Parathyroid adenoma (tissue), 2 donors: ENCODE measurements at regions not wholly inside any gene's neighbourhood (a gene's known extent, or its start where the extent isn't known, plus 50 kb on each side); places are given as distances from the start of the nearest gene placed in this dataset.

Experiments used
- H2AFZ ChIP-seq: fragments of 300-600 bp; sonication (generic); one replicate; pipeline ENCODE4 v1.7.0; 2017; ENCODE audit warnings: antibody characterized with exemption, mild to moderate bottlenecking
- H3K27ac ChIP-seq: fragments of 300-600 bp; sonication (generic); one replicate; pipeline ENCODE4 v1.7.0; 2017
- H3K27me3 ChIP-seq: fragments of 300-600 bp; sonication (generic); one replicate; pipeline ENCODE4 v1.7.0; 2017; ENCODE audit warnings: low read length; ENCODE audit not compliant: control insufficient read depth, insufficient read depth
- H3K36me3 ChIP-seq: fragments of 300-600 bp; sonication (generic); one replicate; pipeline ENCODE4 v1.7.0; 2017; ENCODE audit warnings: low read length; ENCODE audit not compliant: control insufficient read depth, insufficient read depth
- H3K4me1 ChIP-seq: fragments of 300-600 bp; sonication (generic); one replicate; pipeline ENCODE4 v1.7.0; 2017; ENCODE audit warnings: control low read depth
- H3K4me2 ChIP-seq: fragments of 300-600 bp; sonication (generic); one replicate; pipeline ENCODE4 v1.7.0; 2017; ENCODE audit warnings: low read length
- H3K4me3 ChIP-seq: fragments of 300-600 bp; sonication (generic); one replicate; pipeline ENCODE4 v1.7.0; 2017; ENCODE audit warnings: low read depth, low read length
- H3K79me2 ChIP-seq: fragments of 300-600 bp; sonication (generic); one replicate; pipeline ENCODE4 v1.7.0; 2017; ENCODE audit warnings: control low read depth
- H3K9ac ChIP-seq: fragments of 300-600 bp; sonication (generic); one replicate; pipeline ENCODE4 v1.7.0; 2017; ENCODE audit warnings: mild to moderate bottlenecking
- H3K9me3 ChIP-seq: fragments of 300-600 bp; sonication (generic); one replicate; pipeline ENCODE4 v1.7.0; 2017; ENCODE audit warnings: low read length; ENCODE audit not compliant: control insufficient read depth
- TF ChIP-seq, protein P1 (sequence below): fragments of 300-600 bp; sonication (generic); IDR thresholded peaks from one replicate; pipeline ENCODE4 v1.7.0; 2017; ENCODE audit warnings: antibody characterized with exemption, mild to moderate bottlenecking
- donor health status: primary hyperparathyroidism.

DNA sequence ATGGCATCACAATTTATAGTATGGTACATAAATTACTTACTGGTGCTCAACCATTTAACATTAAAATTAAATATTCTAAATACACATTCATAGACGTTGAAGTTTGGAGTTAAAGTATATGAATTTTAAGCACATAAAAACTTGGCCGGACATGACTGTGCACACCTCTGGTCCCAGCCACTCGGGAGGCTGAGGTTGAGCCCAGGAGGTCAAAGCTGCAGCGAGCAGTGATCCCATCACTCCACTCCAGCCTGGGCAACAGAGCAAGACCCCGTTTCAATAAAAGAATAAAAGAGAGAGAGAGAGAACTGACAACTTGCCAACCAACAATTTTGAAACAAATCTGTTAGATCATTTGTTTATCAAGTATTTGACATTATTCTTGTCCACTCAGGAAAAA lies 943.3 kb upstream of the KCND2 start:
- no peaks in the 10 kb centered on the region for H3K27me3 ChIP-seq
- H3K36me3 ChIP-seq = no peaks in the 10 kb centered on the region
- no peaks in the 10 kb centered on the region for H3K79me2 ChIP-seq
- H3K4me1 ChIP-seq = no peaks in the 10 kb centered on the region
- H3K9me3 ChIP-seq = no peaks in the 10 kb centered on the region
- no peak overlapping the region for H2AFZ ChIP-seq
- no peak overlapping the region for H3K27ac ChIP-seq
- no peak overlapping the region for H3K4me2 ChIP-seq
- TF ChIP-seq, protein P1, sequence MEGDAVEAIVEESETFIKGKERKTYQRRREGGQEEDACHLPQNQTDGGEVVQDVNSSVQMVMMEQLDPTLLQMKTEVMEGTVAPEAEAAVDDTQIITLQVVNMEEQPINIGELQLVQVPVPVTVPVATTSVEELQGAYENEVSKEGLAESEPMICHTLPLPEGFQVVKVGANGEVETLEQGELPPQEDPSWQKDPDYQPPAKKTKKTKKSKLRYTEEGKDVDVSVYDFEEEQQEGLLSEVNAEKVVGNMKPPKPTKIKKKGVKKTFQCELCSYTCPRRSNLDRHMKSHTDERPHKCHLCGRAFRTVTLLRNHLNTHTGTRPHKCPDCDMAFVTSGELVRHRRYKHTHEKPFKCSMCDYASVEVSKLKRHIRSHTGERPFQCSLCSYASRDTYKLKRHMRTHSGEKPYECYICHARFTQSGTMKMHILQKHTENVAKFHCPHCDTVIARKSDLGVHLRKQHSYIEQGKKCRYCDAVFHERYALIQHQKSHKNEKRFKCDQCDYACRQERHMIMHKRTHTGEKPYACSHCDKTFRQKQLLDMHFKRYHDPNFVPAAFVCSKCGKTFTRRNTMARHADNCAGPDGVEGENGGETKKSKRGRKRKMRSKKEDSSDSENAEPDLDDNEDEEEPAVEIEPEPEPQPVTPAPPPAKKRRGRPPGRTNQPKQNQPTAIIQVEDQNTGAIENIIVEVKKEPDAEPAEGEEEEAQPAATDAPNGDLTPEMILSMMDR = no peak
- H3K9ac ChIP-seq = no peak overlapping the region
- H3K4me3 ChIP-seq = no peak overlapping the region

DNA sequence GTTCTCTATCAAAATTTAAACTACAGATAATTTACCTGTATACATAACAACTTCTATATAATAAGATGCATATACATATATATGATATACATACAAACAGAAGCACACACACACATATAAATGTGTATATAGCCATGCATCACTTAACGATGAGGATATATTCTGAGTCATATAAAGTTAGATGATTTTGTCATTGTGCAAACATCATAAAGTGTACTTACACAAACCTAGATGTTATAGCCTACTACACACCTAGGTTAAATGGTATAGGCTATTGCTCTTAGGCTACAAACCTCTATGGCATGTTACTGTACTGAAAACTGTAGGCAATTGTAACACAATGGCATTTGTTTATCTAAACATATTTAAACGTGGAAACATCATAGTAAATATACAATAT lies 937.6 kb upstream of the KCND2 start:
- Histone ChIP-seq H3K4me2 (no peak overlapping the region), H3K36me3 (no peaks in the 10 kb centered on the region), H3K4me3 (no peak overlapping the region), H3K27me3 (no peaks in the 10 kb centered on the region), H3K79me2 (no peaks in the 10 kb centered on the region), H3K9me3 (no peaks in the 10 kb centered on the region), H3K27ac (no peak overlapping the region), H3K4me1 (no peaks in the 10 kb centered on the region), H3K9ac (no peak overlapping the region), H2AFZ (no peak overlapping the region)
- TF ChIP-seq, protein P1 = no peak

DNA sequence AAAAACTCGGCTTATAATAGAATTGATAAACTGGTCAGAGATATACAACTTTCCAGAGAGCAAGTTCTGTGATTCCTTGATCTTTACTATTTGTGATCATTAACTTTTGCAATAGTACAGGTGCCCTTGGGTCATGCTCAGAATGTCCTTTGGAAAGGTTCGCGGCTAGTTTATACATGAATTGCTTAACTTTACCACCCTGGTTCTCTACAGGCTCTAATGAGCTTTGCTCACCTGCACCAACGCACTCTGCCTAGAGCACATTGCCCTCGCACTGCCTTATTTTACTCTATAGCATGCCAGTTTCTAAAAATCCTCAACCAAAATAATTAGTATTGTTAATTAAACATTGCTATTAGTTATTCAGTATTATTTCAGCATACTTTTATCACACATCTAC lies 931.2 kb upstream of the KCND2 start:
- Histone ChIP-seq H3K27me3 (no peaks in the 10 kb centered on the region), H3K27ac (no peak overlapping the region), H3K4me3 (no peak overlapping the region), H3K9ac (no peak overlapping the region), H3K4me1 (no peaks in the 10 kb centered on the region), H3K36me3 (no peaks in the 10 kb centered on the region), H3K9me3 (no peaks in the 10 kb centered on the region), H2AFZ (no peak overlapping the region), H3K4me2 (no peak overlapping the region), H3K79me2 (no peaks in the 10 kb centered on the region)
- TF ChIP-seq, protein P1 = no peak

DNA sequence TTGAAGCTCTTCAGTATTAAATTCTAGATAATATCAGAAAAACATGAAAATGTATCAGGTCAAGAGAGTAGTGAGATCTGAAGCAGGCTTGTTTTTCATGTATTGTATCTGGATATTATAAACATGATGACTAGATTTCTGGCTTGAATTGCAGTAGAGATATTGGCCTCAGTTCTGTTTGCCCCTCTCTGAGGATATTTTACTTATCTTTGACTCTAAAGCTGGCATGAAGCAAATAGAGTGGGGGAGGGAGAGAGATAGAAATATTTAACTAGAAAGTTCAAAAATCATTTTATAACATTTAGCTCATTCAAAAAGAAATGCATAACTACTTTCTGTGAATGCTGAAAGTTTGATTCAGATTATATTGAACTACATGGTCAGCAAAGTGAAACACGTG lies 929.7 kb upstream of the KCND2 start:
- Histone ChIP-seq H3K9me3 (no peaks in the 10 kb centered on the region), H3K9ac (no peak overlapping the region), H3K4me1 (no peaks in the 10 kb centered on the region), H3K79me2 (no peaks in the 10 kb centered on the region), H3K4me3 (no peak overlapping the region), H3K4me2 (no peak overlapping the region), H3K27me3 (no peaks in the 10 kb centered on the region), H3K27ac (no peak overlapping the region), H3K36me3 (no peaks in the 10 kb centered on the region), H2AFZ (no peak overlapping the region)
- TF ChIP-seq, protein P1 = no peak

DNA sequence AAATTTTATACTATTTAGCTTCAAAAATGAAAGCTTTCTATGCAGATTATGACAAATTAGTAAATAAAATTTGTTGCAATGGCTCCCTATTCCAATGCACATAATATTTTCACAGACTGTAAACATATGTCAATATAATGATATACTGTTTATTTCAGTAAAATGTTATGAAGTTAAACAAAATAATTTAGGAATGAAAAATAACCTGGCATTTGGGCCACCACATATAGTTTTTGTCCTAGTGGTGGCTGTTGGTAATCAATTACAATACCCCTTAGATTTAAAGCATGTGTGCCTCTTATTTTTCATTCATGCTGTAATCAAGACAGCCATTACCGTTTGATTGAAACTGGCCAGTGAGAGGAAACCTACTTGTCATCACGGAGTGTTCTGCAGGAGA lies 928.5 kb upstream of the KCND2 start:
- no peaks in the 10 kb centered on the region for H3K27me3 ChIP-seq
- no peaks in the 10 kb centered on the region for H3K9me3 ChIP-seq
- no peak overlapping the region for H2AFZ ChIP-seq
- no peaks in the 10 kb centered on the region for H3K79me2 ChIP-seq
- no peak overlapping the region for H3K27ac ChIP-seq
- TF ChIP-seq, protein P1 = no peak
- no peaks in the 10 kb centered on the region for H3K4me1 ChIP-seq
- H3K4me3 ChIP-seq = no peak overlapping the region
- no peak overlapping the region for H3K9ac ChIP-seq
- H3K36me3 ChIP-seq = no peaks in the 10 kb centered on the region
- no peak overlapping the region for H3K4me2 ChIP-seq
